K562 (cell line): ENCODE measurements at regions not wholly inside any gene's neighbourhood (a gene's known extent, or its start where the extent isn't known, plus 50 kb on each side); places are given as distances from the start of the nearest gene placed in this dataset.

ENCODE experiments used
- ATAC-seq: fragments of 200-7000 bp; cut with Tn5 transposase; 3 replicates; pipeline ENCODE4 v1.9.1; 2020; ENCODE audit warnings: moderate library complexity
- BruUV-seq: library from RNA; stranded (reverse); fragments of 400-500 nt; replicated peaks from 2 replicates; lab custom pipeline; 2021; lab: Mats Ljungman, UMichigan
- CTCF ChIA-PET: fragments of 300-600 bp; formaldehyde crosslinking; extraction: SDS; loops from one replicate; lab custom pipeline; 2021; ENCODE audit warnings: low intra/inter-chr PET ratio; lab: Yijun Ruan, JAX
- POLR2A ChIA-PET: fragments of 300-600, 350-650 bp; sonication (Branson Sonifier 250); formaldehyde crosslinking; extraction: SDS; loops from one replicate; lab custom pipeline; 2021; ENCODE audit warnings: antibody characterized with exemption, inconsistent platforms; lab: Yijun Ruan, JAX
- DNase-seq, 4 experiments: peaks; one replicate each; pipeline versions ENCODE4 v3.0.0 to v3.0.0-alpha.2; 2011 to 2018; ENCODE audit warnings: low spot score in 3 of 4, mixed read lengths in 3 of 4; ENCODE audit errors: extremely low read depth in 1 of 4
- FAIRE-seq: peaks from 2 replicates; lab custom pipeline; 2011; peaks lifted over from hg19 to GRCh38; lab: Jason Lieb, UNC
- H2AFZ ChIP-seq: 2 replicates; pipeline ENCODE4 v1.6.0; 2011; ENCODE audit warnings: low read depth, low read length, control low read depth, inconsistent platforms
- H3K27ac ChIP-seq: fragments of 200-600 bp; 3 replicates; pipeline ENCODE4 v1.8.0; 2011; ENCODE audit warnings: low read depth, mild to moderate bottlenecking, control low read depth, inconsistent platforms, low read length, moderate library complexity, mixed read lengths; ENCODE audit errors: extremely low read depth
- H3K27me3 ChIP-seq, 2 experiments: fragments of 300-600 bp in 1 of 2; 2 replicates in 1 of 2; 3 replicates in 1 of 2; pipeline versions ENCODE4 v1.6.0 to v1.8.0; 2011; ENCODE audit warnings: inconsistent platforms in 2 of 2, low read length in 2 of 2, mild to moderate bottlenecking in 1 of 2, mixed read lengths in 1 of 2, moderate library complexity in 1 of 2; ENCODE audit not compliant: control insufficient read depth in 2 of 2, insufficient read depth in 2 of 2
- H3K36me3 ChIP-seq: fragments of 300-600 bp; 3 replicates; pipeline ENCODE4 v1.8.0; 2011; ENCODE audit warnings: mild to moderate bottlenecking, low read length, inconsistent platforms; ENCODE audit not compliant: control insufficient read depth, insufficient read depth
- H3K4me1 ChIP-seq, 2 experiments: fragments of 200-600 bp in 1 of 2; replicated peaks in 1 of 2; 2 replicates in 1 of 2; 3 replicates in 1 of 2; pipeline versions ENCODE4 v1.5.1 to v1.8.0; 2011; ENCODE audit warnings: inconsistent platforms in 2 of 2, low read length in 2 of 2, mild to moderate bottlenecking in 1 of 2, mixed read lengths in 1 of 2, moderate library complexity in 1 of 2; ENCODE audit not compliant: control insufficient read depth in 2 of 2, insufficient read depth in 2 of 2
- H3K4me2 ChIP-seq: 2 replicates; pipeline ENCODE4 v1.6.1; 2011; ENCODE audit warnings: low read length, control low read depth, inconsistent platforms, mixed read lengths; ENCODE audit not compliant: insufficient read depth
- H3K4me3 ChIP-seq: fragments of 200-600 bp; sonication (generic), shearing (Covaris generic); 2 replicates; pipeline ENCODE4 v1.5.1; 2016; ENCODE audit warnings: control low read depth, inconsistent platforms
- H3K79me2 ChIP-seq: fragments of 200-600 bp; 3 replicates; pipeline ENCODE4 v1.8.0; 2011; ENCODE audit warnings: low read length, inconsistent platforms; ENCODE audit not compliant: control insufficient read depth, insufficient read depth
- H3K9ac ChIP-seq, 2 experiments: 2 replicates each; pipeline versions ENCODE4 v1.6.0 to v1.6.1; 2011; ENCODE audit warnings: low read depth in 2 of 2, low read length in 2 of 2, control low read depth in 1 of 2, inconsistent platforms in 1 of 2, mild to moderate bottlenecking in 1 of 2, mixed read lengths in 1 of 2; ENCODE audit not compliant: insufficient read depth in 1 of 2
- H3K9me1 ChIP-seq: one replicate; pipeline ENCODE4 v1.6.0; 2011; ENCODE audit warnings: inconsistent platforms, mild to moderate bottlenecking, low read length, moderate library complexity; ENCODE audit not compliant: control insufficient read depth, insufficient read depth
- H3K9me3 ChIP-seq: replicated peaks from 2 replicates; pipeline ENCODE4 v1.5.1; 2011; ENCODE audit warnings: low read depth, low read length, inconsistent platforms; ENCODE audit not compliant: control insufficient read depth, insufficient read depth
- H4K20me1 ChIP-seq: replicated peaks from 2 replicates; pipeline ENCODE4 v1.6.1; 2011; ENCODE audit warnings: low read length, inconsistent platforms, mixed read lengths; ENCODE audit not compliant: control insufficient read depth, insufficient read depth
- ATF4 ChIP-seq: fragments of 450-650 bp; formaldehyde crosslinking; IDR thresholded peaks from 2 replicates; pipeline ENCODE4 v1.4.0; 2022; ENCODE audit warnings: mild to moderate bottlenecking, moderate library complexity
- CBX1 ChIP-seq: sonication (generic); IDR thresholded peaks from 2 replicates; pipeline ENCODE4 v1.6.1; 2016; ENCODE audit warnings: antibody characterized with exemption, low read depth, mild to moderate bottlenecking
- DPF2 ChIP-seq: fragments of 450-650 bp; IDR thresholded peaks from 2 replicates; pipeline ENCODE4 v1.6.1; 2016
- ERF ChIP-seq: fragments of 450-650 bp; formaldehyde crosslinking; IDR thresholded peaks from 2 replicates; pipeline ENCODE4 v1.4.0; 2020; ENCODE audit warnings: mild to moderate bottlenecking, mixed read lengths
- HMG20A ChIP-seq: fragments of 450-650 bp; formaldehyde crosslinking; conservative IDR thresholded peaks from 2 replicates; pipeline ENCODE4 v1.4.0; 2020; ENCODE audit warnings: mild to moderate bottlenecking, mixed read lengths
- KHSRP ChIP-seq: fragments of 450-650 bp; IDR thresholded peaks from 2 replicates; pipeline ENCODE4 v1.6.1; 2017
- NBN ChIP-seq: fragments of 450-650 bp; IDR thresholded peaks from 2 replicates; pipeline ENCODE4 v1.6.1; 2016; ENCODE audit warnings: low read depth, mild to moderate bottlenecking
- RBFOX2 ChIP-seq: fragments of 200-400 bp; formaldehyde crosslinking; IDR thresholded peaks from 2 replicates; pipeline ENCODE4 v1.6.1; 2017; ENCODE audit warnings: low read depth, mild to moderate bottlenecking, low read length, moderate library complexity
- RBM25 ChIP-seq: fragments of 200-400 bp; formaldehyde crosslinking; IDR thresholded peaks from 2 replicates; pipeline ENCODE4 v1.6.1; 2018; ENCODE audit warnings: low read length, low read depth, moderate library complexity; ENCODE audit not compliant: severe bottlenecking
- SMARCA5 ChIP-seq: fragments of 450-650 bp; IDR thresholded peaks from 2 replicates; pipeline ENCODE4 v1.6.1; 2016
- SNRNP70 ChIP-seq: fragments of 200-400 bp; formaldehyde crosslinking; optimal IDR thresholded peaks from 2 replicates; pipeline ENCODE3; 2017; ENCODE audit warnings: low read depth, low read length
- TRIM24 ChIP-seq, 2 experiments: fragments of 450-650 bp; IDR thresholded peaks; 2 replicates each; pipeline ENCODE4 v1.6.1; 2016
- ZNF77 ChIP-seq: fragments of 250-450 bp; sonication (Bioruptor Pico); IDR thresholded peaks from 2 replicates; pipeline ENCODE4 v1.5.0; 2020
- ZSCAN32 ChIP-seq: fragments of 450-650 bp; formaldehyde crosslinking; IDR thresholded peaks from 2 replicates; pipeline ENCODE4 v1.4.0; 2020; ENCODE audit warnings: mild to moderate bottlenecking, moderate library complexity
- WGBS: fragments of 100-300 bp; shearing (Covaris generic); methylation state at CpG from one replicate; pipeline ENCODE4 v1.1.6; 2016; ENCODE audit warnings: low coverage, mixed read lengths; ENCODE audit not compliant: insufficient coverage; ENCODE audit errors: missing lambda C conversion rate; 5-methylcytosine and 5-hydroxymethylcytosine counted together
- in situ Hi-C: fragments of 300-500 bp; cut with MboI; formaldehyde crosslinking; loops from 4 replicates; pipeline ENCODE4 v1.15.0; 2018; ENCODE audit warnings: inconsistent platforms, mixed read lengths
- intact Hi-C: fragments of 100-400 bp; cut with micrococcal nuclease; formaldehyde crosslinking; loops from 2 replicates; pipeline ENCODE4 v1.14.2; 2022
- TF ChIP-seq, protein P1 (sequence below): fragments of 200-800 bp; sonication (Bioruptor generic); IDR thresholded peaks from 2 replicates; pipeline ENCODE4 v1.6.1; 2017; ENCODE audit warnings: missing genetic modification characterization, missing compliant biosample characterization

- intact Hi-C loops: no loop called here
- Histone ChIP-seq H3K4me3 (no peak overlapping the region), H3K9ac (no peak overlapping the region), H3K4me2 (no peak overlapping the region), H4K20me1 (no peaks in the 10 kb centered on the region), H3K4me1 (no peaks in the 10 kb centered on the region), H2AFZ (no peak overlapping the region), H3K9me3 (no peaks in the 10 kb centered on the region), H3K79me2 (no peaks in the 10 kb centered on the region), H3K27ac (no peak overlapping the region), H3K27me3 (no peaks in the 10 kb centered on the region), H3K36me3 (no peaks in the 10 kb centered on the region), H3K9me1 (no peaks in the 10 kb centered on the region)
- ChIA-PET POLR2A (no interaction called here), CTCF (no interaction called here)
- in situ Hi-C loops: no loop called here
- ATAC-seq (no peak), DNase-seq (no peak), FAIRE-seq (no peak)
- BruUV-seq: no TSS peak
- TF ChIP-seq SNRNP70: no peak
- no peak for TF ChIP-seq HMG20A (CRISPR knock-in tag)
Observed at GRCh38 chr5:117102591-117102990, 528.0 kb upstream of the SEMA6A start.

GRCh38 chr5:117100176-117100575 lies 525.6 kb upstream of the SEMA6A start:
- no peak overlapping the region for H3K27ac ChIP-seq
- H3K4me3 ChIP-seq: no peak overlapping the region
- no peaks in the 10 kb centered on the region for H3K27me3 ChIP-seq
- no peaks in the 10 kb centered on the region for H4K20me1 ChIP-seq
- ATAC-seq (no peak), FAIRE-seq (no peak), DNase-seq (no peak)
- no peak overlapping the region for H2AFZ ChIP-seq
- H3K9ac ChIP-seq: no peak overlapping the region
- no TSS peak for BruUV-seq
- POLR2A ChIA-PET: no interaction called here
- no peaks in the 10 kb centered on the region for H3K79me2 ChIP-seq
- in situ Hi-C loops (no loop called here), intact Hi-C loops (no loop called here)
- WGBS: 0% methylated on average over 1 of the region's 1 CpG
- no peaks in the 10 kb centered on the region for H3K36me3 ChIP-seq
- H3K9me3 ChIP-seq: no peaks in the 10 kb centered on the region
- H3K4me1 ChIP-seq: no peaks in the 10 kb centered on the region
- CTCF ChIA-PET: no interaction called here
- no peaks in the 10 kb centered on the region for H3K9me1 ChIP-seq
- no peak overlapping the region for H3K4me2 ChIP-seq
- TF ChIP-seq ZSCAN32 (CRISPR knock-in tag): no peak
- TF ChIP-seq ATF4 (CRISPR knock-in tag): no peak
- TF ChIP-seq ERF (CRISPR knock-in tag): no peak
- TF ChIP-seq KHSRP: no peak
- TF ChIP-seq SMARCA5: no peak
- no peak for TF ChIP-seq NBN
- no peak for TF ChIP-seq TRIM24 (IDR thresholded peaks at IDR 0.05)
- TF ChIP-seq, protein P1, sequence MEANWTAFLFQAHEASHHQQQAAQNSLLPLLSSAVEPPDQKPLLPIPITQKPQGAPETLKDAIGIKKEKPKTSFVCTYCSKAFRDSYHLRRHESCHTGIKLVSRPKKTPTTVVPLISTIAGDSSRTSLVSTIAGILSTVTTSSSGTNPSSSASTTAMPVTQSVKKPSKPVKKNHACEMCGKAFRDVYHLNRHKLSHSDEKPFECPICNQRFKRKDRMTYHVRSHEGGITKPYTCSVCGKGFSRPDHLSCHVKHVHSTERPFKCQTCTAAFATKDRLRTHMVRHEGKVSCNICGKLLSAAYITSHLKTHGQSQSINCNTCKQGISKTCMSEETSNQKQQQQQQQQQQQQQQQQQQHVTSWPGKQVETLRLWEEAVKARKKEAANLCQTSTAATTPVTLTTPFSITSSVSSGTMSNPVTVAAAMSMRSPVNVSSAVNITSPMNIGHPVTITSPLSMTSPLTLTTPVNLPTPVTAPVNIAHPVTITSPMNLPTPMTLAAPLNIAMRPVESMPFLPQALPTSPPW (CRISPR knock-in tag): no peak
- TF ChIP-seq RBFOX2: no peak
- TF ChIP-seq ZNF77 (CRISPR knock-in tag): no peak
- TF ChIP-seq CBX1: no peak
- TF ChIP-seq DPF2: no peak
- no peak for TF ChIP-seq RBM25
